GM21367 (cell line): ENCODE measurements at regions not wholly inside any gene's neighbourhood (a gene's known extent, or its start where the extent isn't known, plus 50 kb on each side); places are given as distances from the start of the nearest gene placed in this dataset.
A peak's percentile ranks its signal among the peaks of the same experiment; 100 is the strongest.

ENCODE experiments used
- ATAC-seq: cut with Tn5 transposase; IDR thresholded peaks from one replicate; pipeline ENCODE4 v1.9.1; 2021; ENCODE audit not compliant: unreplicated experiment

- ATAC-seq = no peak
Measured at GRCh38 chr6:129778793-129779192, 68.8 kb upstream of the ARHGAP18 start.

GRCh38 chr6:129777371-129777770, 67.4 kb upstream of the ARHGAP18 start:
- no peak for ATAC-seq

GRCh38 chr6:129776542-129777330, 66.8 kb upstream of the ARHGAP18 start:
- no peak for ATAC-seq

DNA sequence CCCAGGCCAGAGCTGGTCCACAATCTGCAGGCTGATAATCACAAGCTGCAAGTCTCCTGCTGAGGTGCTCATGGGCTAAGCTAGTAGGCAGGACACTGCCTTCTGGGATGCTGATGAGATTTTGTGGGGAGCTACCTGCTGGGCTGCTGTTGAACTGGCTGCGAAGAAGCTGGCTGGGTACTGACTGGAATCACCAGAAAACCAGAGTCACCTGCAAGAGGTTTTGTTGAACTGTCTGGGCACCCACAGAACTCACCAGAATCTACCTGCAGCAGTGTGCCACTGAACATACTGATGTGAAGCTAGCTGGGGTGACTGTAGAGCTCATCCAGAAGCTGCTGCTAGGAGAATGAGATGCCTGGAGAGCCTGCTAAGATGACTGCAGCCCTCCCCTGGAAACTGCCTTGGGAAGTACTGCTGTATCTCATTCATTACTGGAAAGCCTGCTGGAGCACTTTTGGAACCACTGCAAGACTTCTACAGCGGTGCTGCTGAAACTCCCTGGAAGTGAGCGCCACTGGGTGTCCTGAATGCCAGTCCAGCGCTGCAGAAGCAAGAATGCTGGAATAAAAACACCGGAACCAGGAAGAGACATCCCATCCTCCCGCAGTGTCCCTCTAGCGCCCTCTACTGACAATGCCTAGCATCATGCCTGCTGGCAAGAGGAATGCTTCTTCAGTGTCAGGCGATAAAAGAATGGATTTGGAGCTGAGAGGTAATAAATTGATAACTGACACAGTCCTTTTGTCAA, 64.9 kb upstream of the ARHGAP18 start:
- peak; percentile 72 for ATAC-seq

DNA sequence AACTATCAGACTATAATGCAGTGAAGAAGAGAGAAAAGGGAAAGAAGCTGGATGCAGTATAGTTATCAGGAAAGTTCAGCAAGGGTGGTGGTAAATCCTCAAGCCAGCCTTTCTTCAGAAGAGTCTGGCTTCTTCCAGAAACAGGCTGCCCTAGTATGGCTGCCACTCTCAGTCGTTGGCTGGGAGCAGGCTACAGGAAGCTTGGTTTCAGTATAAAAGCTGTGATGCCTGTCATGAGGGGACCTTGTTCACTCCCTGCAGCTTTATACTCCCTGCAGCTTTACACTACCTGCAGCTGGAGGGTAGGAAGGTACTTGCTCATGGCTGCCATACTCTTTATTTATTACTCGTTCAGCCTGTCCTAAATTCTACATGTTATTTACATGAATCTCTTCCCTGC, 63.3 kb upstream of the ARHGAP18 start:
- ATAC-seq = no peak

DNA sequence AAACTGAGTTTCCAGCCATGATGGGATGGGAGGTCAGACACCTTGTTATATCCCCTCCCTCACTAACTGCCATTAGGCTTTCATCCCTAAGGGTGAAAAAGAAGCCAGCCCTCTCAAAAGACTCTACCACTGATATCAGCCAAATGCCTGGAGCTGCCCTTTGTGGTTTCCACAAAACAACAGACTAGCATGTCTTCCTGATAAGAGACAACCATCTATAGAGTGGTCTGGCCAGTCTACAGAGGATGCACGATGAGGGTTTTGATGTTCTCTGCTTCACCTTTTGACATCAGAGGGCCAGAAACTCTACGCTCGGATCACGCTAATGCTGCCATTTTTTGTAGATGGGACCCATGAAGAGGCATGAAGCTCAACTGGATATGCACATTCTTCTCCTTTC, 61.7 kb upstream of the ARHGAP18 start:
- no peak for ATAC-seq

- no peak for ATAC-seq
Measured at GRCh38 chr6:129767776-129768485, 58.0 kb upstream of the ARHGAP18 start.

- ATAC-seq = peak; percentile 77
Measured at GRCh38 chr6:129766959-129767728, 57.2 kb upstream of the ARHGAP18 start.

DNA sequence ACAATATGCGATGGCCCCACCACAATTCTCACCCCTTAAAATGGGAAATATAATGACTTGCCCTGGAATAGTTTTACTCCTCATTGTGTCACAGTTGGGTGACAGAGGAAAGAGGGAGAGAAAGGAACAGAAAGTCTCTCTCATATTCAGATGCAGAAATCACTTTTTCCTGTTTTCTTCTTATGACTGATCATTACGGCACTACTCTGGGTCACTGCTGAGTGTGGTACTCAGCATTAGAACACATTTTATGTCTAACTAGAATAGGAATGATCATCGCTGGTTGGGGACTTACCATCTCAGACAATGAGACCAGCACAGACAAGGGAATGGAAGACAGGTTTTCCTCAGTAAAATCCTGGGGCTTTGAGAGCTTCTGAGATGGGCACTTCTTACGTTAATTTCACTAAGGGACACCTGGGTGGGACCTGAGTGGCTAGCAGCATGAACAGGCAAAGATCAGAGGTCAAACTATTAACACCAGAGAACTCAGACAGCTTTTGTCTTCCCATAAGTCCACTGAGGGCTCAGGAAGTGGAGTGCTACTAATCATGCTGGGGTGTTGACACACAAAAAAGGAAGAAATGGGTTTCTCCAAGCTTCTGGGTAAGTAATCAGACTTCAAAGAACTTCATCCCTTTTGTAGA, 54.9 kb upstream of the ARHGAP18 start:
- no peak for ATAC-seq

DNA sequence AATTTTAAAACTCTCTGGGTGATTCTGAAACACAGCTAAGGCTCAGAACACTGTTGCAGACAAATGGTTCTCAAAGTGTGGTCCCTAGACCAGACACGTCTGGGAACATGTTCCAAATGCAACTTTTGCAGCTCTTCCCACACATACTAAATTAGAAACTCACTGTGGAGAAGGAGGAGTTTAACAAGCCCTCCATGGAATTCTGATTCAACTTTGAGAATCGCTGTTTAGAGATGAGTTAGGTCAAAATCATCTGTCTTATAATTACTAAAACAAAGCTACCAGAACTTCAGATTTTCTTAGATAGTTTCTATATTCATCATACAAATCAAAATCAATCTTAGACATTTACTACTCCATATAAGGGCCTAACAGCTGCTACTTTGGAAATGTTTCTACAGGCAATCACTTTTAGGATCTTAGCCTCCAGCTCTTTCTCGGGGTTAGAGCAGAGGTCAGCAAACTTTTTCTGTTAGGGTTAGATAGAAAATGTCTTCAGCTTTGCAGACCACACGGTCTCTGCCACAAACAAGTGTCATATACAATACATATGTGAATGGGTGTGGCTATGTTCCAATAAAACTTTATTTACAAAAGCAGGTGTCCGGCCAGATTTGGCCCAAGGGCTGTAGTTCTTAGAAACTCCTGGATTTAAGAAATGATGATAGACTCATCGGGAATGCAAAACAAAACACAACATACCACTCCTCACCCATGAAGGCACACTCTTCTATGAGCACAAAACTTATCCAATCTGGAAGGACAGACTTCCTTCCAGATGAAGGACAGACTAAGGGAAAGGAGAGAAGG, 50.0 kb upstream of the ARHGAP18 start:
- no peak for ATAC-seq
